ENCODE measurements at regions not wholly inside any gene's neighbourhood (a gene's known extent, or its start where the extent isn't known, plus 50 kb on each side); places are given as distances from the start of the nearest gene placed in this dataset.
A peak's percentile ranks its signal among the peaks of the same experiment; 100 is the strongest.
"Not testable (repeated sequence)": the region's sequence is repeated elsewhere in the genome, so short reads cannot be mapped to it uniquely, and the experiment has no call there.

DNA sequence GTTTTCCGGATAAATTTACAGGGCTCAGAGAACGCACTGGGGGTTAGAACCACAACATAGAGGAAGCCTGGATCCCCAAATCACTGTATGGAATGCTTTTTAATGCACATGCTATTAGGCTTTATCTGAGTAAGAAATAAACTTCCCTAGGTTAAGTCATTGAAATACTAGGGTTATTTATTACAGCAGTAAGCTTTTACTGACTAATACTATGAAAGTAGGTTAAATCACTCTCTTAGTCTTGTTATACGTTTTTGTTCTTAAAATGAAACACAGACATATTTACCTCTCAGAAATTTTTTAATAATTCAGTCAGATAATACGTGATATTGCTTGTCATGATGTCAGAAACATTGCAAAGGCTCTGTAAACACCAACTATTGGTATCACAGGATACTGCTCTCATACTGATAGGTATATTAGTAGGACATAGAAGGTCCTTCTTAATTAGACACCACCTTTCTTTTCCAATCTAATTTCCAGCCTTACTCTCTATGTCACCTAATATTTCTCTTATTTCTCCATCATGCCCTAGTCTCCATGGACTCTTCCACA lies 162.7 kb upstream of the NYAP2 start (continued):
- TF ChIP-seq, protein P1, sequence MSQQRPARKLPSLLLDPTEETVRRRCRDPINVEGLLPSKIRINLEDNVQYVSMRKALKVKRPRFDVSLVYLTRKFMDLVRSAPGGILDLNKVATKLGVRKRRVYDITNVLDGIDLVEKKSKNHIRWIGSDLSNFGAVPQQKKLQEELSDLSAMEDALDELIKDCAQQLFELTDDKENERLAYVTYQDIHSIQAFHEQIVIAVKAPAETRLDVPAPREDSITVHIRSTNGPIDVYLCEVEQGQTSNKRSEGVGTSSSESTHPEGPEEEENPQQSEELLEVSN (IDR thresholded peaks at IDR 0.05; ENCODE audit: borderline replicate concordance, low read depth) = no peak
- TF ChIP-seq BHLHE40 (IDR thresholded peaks at IDR 0.05; ENCODE audit: low read depth, low read length) = no peak
- no peak for TF ChIP-seq CBX2 (IDR thresholded peaks at IDR 0.05; ENCODE audit: borderline replicate concordance, low read depth)

DNA sequence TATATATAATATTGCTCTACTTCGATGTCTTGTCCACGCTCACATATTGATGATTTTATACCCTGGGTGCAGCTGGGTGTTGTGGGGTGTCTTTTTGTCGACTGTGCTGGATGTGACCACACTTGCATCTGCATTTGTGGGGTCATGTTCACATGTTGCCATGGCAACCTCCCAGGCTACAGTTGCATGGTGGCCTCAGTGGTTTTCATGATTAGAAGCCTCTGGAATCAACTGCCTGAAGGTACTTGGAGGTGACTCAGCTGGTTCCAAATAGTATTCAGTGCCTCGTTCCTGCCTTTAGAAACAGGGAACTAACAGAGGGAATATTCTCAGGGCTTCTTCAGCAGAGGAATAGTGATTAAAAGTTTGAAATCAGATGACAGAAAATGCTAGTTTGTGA lies 166.3 kb upstream of the NYAP2 start:
- no peak for FAIRE-seq
- H3K4me3 ChIP-seq = no peak overlapping the region
- no peak for ATAC-seq
- ChIA-PET CTCF (no interaction called here), POLR2A (no interaction called here)
- WGBS (ENCODE audit: missing lambda C conversion rate) = 58% methylated on average over 4 of the region's 4 CpGs
- H3K27ac ChIP-seq = no peak overlapping the region
- no peak for TF ChIP-seq ESRRA (IDR thresholded peaks at IDR 0.05; ENCODE audit: borderline replicate concordance, low read length)
- no peak for TF ChIP-seq HOXB5 (CRISPR knock-in tag; IDR thresholded peaks at IDR 0.05)
- TF ChIP-seq EHF (CRISPR knock-in tag; IDR thresholded peaks at IDR 0.05) = no peak
- TF ChIP-seq HEYL (CRISPR knock-in tag; IDR thresholded peaks at IDR 0.05) = no peak
- TF ChIP-seq, protein P2, sequence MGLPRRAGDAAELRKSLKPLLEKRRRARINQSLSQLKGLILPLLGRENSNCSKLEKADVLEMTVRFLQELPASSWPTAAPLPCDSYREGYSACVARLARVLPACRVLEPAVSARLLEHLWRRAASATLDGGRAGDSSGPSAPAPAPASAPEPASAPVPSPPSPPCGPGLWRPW (IDR thresholded peaks at IDR 0.05) = no peak
- no peak for TF ChIP-seq SMC3 (IDR thresholded peaks at IDR 0.05)
- TF ChIP-seq MAZ (IDR thresholded peaks at IDR 0.05; ENCODE audit: borderline replicate concordance, low read depth, low read length) = no peak
- TF ChIP-seq, protein P3, sequence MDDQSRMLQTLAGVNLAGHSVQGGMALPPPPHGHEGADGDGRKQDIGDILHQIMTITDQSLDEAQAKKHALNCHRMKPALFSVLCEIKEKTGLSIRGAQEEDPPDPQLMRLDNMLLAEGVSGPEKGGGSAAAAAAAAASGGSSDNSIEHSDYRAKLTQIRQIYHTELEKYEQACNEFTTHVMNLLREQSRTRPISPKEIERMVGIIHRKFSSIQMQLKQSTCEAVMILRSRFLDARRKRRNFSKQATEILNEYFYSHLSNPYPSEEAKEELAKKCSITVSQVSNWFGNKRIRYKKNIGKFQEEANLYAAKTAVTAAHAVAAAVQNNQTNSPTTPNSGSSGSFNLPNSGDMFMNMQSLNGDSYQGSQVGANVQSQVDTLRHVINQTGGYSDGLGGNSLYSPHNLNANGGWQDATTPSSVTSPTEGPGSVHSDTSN (IDR thresholded peaks at IDR 0.05) = no peak
- TF ChIP-seq, protein P4, sequence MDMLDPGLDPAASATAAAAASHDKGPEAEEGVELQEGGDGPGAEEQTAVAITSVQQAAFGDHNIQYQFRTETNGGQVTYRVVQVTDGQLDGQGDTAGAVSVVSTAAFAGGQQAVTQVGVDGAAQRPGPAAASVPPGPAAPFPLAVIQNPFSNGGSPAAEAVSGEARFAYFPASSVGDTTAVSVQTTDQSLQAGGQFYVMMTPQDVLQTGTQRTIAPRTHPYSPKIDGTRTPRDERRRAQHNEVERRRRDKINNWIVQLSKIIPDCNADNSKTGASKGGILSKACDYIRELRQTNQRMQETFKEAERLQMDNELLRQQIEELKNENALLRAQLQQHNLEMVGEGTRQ (IDR thresholded peaks at IDR 0.05) = no peak
- no peak for TF ChIP-seq FOSL2 (IDR thresholded peaks at IDR 0.05)
- TF ChIP-seq FOSL2 (CRISPR knock-in tag; IDR thresholded peaks at IDR 0.05) = no peak
- no peaks in the 10 kb centered on the region for H3K9me3 ChIP-seq
- no peak overlapping the region for H3K4me2 ChIP-seq
- H3K4me1 ChIP-seq = no peaks in the 10 kb centered on the region
- DNase-seq (ENCODE audit: low read depth in 1 of 2, low spot score in 1 of 2) = no peak

DNA sequence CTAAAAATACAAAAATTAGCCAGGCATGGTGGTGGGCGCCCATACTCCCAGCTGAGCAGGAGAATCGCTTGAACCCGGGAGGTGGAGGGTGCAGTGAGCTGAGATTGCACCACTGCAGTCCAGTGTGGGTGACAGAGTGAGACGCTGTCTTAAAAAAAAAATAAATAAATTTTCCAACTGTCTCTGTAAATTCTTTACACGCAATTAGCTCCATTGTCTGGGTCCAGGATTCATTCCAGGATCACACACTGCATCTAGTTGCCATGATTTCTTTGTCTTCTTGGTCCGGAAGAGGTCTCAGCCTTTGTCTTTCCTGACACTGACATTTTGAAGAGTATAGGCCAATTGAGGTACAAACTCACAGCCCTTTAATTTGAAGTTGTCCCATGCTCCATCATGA lies 167.6 kb upstream of the NYAP2 start:
- ChIA-PET POLR2A (no interaction called here), CTCF (no interaction called here)
- no peak overlapping the region for H3K4me2 ChIP-seq
- no peak for TF ChIP-seq PHF8 (IDR thresholded peaks at IDR 0.05; ENCODE audit: borderline replicate concordance, low read depth)
- no peak overlapping the region for H3K4me3 ChIP-seq
- DNase-seq (ENCODE audit: low read depth in 1 of 2, low spot score in 1 of 2) = no peak
- H3K4me1 ChIP-seq = no peaks in the 10 kb centered on the region
- WGBS (ENCODE audit: missing lambda C conversion rate) = 82% methylated on average over 6 of the region's 6 CpGs
- H3K9me3 ChIP-seq = no peaks in the 10 kb centered on the region
- no peak overlapping the region for H3K27ac ChIP-seq
- no peak for ATAC-seq
- no peak for FAIRE-seq

DNA sequence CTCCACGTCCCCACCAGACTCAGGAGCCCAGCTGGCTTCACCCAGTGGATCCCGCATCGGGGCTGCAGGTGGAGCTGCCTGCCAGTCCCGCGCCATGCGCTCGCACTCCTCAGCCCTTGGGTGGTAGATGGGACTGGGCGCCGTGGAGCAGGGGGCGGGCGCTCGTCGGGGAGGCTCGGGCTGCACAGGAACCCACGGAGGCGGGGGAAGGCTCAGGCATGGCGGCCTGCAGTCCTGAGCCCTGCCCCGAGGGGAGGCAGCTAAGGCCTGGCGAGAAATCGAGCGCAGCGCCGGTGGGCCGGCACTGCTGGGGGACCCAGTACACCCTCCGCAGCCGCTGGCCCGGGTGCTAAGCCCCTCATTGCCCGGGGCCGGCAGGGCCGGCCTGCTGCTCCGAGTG lies 170.2 kb upstream of the NYAP2 start:
- WGBS (ENCODE audit: missing lambda C conversion rate) = 87% methylated on average over 23 of the region's 31 CpGs
- not testable (repeated sequence) for FAIRE-seq

DNA sequence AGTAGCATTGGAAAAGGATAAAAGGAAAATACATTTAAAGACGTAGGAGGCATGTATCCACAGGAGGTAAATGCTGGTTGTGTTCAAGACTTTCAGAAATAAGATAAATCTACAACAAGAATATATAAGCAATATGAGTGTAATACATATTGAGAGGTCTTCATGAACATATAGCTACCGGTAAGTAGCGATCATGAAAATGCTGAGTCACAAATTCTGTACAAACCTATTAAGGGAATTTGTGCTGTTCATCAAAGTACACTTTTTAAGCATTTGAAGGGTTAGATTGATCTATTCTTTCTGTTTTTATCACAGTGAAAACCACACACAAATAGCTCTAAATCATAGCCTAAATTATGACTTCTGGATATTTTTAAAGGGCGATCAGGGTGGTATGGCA lies 173.1 kb upstream of the NYAP2 start:
- ATAC-seq (no peak), DNase-seq (ENCODE audit: low read depth in 1 of 2, low spot score in 1 of 2) (no peak), FAIRE-seq (no peak)
- TF ChIP-seq MAFK (IDR thresholded peaks at IDR 0.05; ENCODE audit: partially characterized antibody) (peak; percentile 86), PHF8 (IDR thresholded peaks at IDR 0.05; ENCODE audit: borderline replicate concordance, low read depth) (no peak), NFE2L2 (conservative IDR thresholded peaks at IDR 0.05; ENCODE audit: low read length) (peak; percentile 47; the same call in 1 of the 2 replicates)
- TF ChIP-seq, protein P3 (IDR thresholded peaks at IDR 0.05) = no peak
- TF ChIP-seq, protein P5, sequence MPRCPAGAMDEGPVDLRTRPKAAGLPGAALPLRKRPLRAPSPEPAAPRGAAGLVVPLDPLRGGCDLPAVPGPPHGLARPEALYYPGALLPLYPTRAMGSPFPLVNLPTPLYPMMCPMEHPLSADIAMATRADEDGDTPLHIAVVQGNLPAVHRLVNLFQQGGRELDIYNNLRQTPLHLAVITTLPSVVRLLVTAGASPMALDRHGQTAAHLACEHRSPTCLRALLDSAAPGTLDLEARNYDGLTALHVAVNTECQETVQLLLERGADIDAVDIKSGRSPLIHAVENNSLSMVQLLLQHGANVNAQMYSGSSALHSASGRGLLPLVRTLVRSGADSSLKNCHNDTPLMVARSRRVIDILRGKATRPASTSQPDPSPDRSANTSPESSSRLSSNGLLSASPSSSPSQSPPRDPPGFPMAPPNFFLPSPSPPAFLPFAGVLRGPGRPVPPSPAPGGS (IDR thresholded peaks at IDR 0.05) = no peak
- Histone ChIP-seq H3K27ac (no peak overlapping the region), H3K4me1 (no peaks in the 10 kb centered on the region), H3K9me3 (no peaks in the 10 kb centered on the region), H3K4me2 (no peak overlapping the region), H3K4me3 (no peak overlapping the region)
- ChIA-PET CTCF (no interaction called here), POLR2A (no interaction called here)
- WGBS (ENCODE audit: missing lambda C conversion rate) = 87% methylated on average over 4 of the region's 4 CpGs

More for the DNA sequence above, 170.2 kb upstream of the NYAP2 start:
- ATAC-seq; H3K9me3 ChIP-seq; H3K4me2 ChIP-seq; H3K27ac ChIP-seq; H3K4me1 ChIP-seq; CTCF ChIA-PET; H3K4me3 ChIP-seq; DNase-seq (ENCODE audit: low read depth in 1 of 2, low spot score in 1 of 2); POLR2A ChIA-PET: not testable (repeated sequence)
